ENCODE measurements at regions not wholly inside any gene's neighbourhood (a gene's known extent, or its start where the extent isn't known, plus 50 kb on each side); places are given as distances from the start of the nearest gene placed in this dataset.

DNA sequence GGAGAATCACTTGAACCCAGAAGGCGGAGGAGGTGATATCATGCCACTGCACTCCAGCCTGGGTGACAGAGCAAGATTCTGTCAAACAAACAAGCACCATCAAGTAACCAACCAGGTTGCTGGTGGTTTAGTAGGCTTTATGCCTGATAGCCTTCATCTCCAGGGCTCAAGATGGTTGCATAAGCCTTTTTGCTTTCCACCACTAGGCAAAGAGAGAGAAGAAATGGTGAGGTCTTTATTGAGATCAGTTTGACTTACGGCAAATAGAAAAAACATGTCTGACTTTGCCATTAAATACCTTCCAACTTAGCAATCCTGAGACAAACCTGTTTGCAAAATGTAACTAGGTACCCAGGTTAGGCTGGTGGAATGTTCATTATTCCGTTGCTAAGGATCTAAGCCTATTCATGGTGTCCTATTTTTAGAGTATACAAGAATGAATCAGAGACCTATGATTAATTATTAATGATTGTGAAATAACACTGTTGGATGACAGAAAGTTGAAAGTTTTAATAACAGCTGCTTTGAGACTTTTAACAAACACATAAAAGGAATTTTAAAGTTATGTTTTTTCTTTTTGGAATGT, 53.5 kb upstream of the SLC38A11 start:
- TF ChIP-seq POLR2A (IDR thresholded peaks at IDR 0.05) (no peak), CTCF (IDR thresholded peaks at IDR 0.05) (no peak)

Measured in prostate gland (tissue), 2 donors.